Coronary artery (tissue), 2 donors: ENCODE measurements at regions not wholly inside any gene's neighbourhood (a gene's known extent, or its start where the extent isn't known, plus 50 kb on each side); places are given as distances from the start of the nearest gene placed in this dataset.

Experiments used
- DNase-seq: peaks from one replicate; pipeline ENCODE4 v3.0.0-alpha.2; 2017; ENCODE audit warnings: low spot score
- H3K27ac ChIP-seq, 2 donors: fragments of 200-600 bp; sonication (generic); one replicate each; pipeline ENCODE4 v1.5.1; 2016 to 2019
- H3K4me3 ChIP-seq: fragments of 200-600 bp; sonication (generic); 2 replicates; pipeline ENCODE4 v1.5.1; 2016; ENCODE audit warnings: mild to moderate bottlenecking, moderate library complexity
- TF ChIP-seq, protein P1 (sequence below): fragments of 200-600 bp; sonication (generic); IDR thresholded peaks from one replicate; pipeline ENCODE4 v1.5.1; 2019; ENCODE audit warnings: antibody characterized with exemption

GRCh38 chr1:58214674-58215073 lies 331.9 kb downstream of the OMA1 start:
- no peak for DNase-seq
- TF ChIP-seq, protein P1, sequence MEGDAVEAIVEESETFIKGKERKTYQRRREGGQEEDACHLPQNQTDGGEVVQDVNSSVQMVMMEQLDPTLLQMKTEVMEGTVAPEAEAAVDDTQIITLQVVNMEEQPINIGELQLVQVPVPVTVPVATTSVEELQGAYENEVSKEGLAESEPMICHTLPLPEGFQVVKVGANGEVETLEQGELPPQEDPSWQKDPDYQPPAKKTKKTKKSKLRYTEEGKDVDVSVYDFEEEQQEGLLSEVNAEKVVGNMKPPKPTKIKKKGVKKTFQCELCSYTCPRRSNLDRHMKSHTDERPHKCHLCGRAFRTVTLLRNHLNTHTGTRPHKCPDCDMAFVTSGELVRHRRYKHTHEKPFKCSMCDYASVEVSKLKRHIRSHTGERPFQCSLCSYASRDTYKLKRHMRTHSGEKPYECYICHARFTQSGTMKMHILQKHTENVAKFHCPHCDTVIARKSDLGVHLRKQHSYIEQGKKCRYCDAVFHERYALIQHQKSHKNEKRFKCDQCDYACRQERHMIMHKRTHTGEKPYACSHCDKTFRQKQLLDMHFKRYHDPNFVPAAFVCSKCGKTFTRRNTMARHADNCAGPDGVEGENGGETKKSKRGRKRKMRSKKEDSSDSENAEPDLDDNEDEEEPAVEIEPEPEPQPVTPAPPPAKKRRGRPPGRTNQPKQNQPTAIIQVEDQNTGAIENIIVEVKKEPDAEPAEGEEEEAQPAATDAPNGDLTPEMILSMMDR: no peak
- no peak overlapping the region for H3K4me3 ChIP-seq
- H3K27ac ChIP-seq: no peak overlapping the region

GRCh38 chr1:58211869-58212268 lies 334.7 kb downstream of the OMA1 start:
- no peak for DNase-seq
- H3K27ac ChIP-seq: no peak overlapping the region
- TF ChIP-seq, protein P1: no peak
- H3K4me3 ChIP-seq: no peak overlapping the region

DNA sequence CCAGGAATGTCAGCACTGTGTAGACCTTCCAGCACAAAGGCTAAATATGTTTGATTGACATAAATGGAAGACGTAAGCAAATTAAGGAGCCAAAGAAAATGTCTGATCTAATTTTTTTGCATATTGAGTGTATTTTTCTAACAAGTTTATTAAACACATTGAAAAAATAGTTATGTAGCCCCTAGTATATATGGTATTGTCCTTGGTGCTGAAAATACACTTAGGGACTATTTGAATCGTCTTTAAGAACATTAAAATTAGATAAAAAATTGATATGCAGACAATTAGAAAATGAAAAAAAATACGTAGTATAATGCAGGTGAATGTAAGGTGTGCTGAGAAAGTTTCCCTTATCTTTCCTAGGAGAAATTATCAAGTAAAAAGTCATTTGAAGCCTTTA lies 337.0 kb downstream of the OMA1 start:
- no peak overlapping the region for H3K27ac ChIP-seq
- no peak for DNase-seq
- TF ChIP-seq, protein P1: no peak
- no peak overlapping the region for H3K4me3 ChIP-seq

DNA sequence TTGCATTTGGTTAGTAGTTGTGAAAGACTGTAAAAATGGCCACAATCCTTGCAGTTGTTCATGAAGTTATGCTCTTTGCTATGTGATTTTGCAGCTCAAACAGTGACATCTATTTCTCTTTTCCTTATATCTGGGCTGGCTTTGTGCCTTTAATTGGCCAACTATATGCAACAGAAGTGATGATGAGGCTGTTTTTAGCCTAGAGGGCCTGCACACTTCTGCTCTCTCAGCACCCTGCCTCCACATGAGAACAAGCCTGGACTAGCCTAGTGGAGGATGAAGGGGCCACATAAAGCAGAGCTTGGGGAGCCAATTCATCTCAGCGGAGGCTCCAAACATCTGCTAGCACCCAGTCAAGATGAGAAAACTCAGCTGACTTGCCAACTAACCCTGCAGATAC lies 339.8 kb downstream of the OMA1 start:
- DNase-seq: no peak
- Histone ChIP-seq H3K27ac (no peak overlapping the region), H3K4me3 (no peak overlapping the region)
- TF ChIP-seq, protein P1: no peak

- Histone ChIP-seq H3K27ac (no peak overlapping the region), H3K4me3 (no peak overlapping the region)
- TF ChIP-seq, protein P1: no peak
- DNase-seq: no peak
Observed at GRCh38 chr1:58204284-58204683, 342.2 kb downstream of the OMA1 start.

- Histone ChIP-seq H3K27ac (no peak overlapping the region), H3K4me3 (no peak overlapping the region)
- DNase-seq: no peak
- TF ChIP-seq, protein P1: no peak
Observed at GRCh38 chr1:58201492-58202106, 344.9 kb downstream of the OMA1 start.

DNA sequence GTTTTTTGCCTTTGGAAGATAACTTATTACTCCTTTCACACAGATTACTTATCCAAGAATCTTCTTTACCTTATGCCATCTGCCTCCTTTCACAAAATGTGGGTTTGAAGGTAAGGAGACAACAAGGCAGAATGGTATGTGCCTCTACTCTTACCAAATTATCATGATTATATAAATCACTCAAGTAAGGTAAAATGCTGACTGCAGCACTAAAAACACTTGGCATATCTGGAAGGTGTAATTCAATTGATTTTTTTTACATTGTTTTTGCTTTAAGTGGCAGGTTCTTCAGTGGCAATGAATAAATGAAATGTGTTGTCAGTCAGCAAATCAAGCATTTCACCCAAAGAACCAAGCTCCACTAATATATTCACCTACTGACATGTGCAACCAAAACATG lies 346.1 kb downstream of the OMA1 start:
- TF ChIP-seq, protein P1: no peak
- no peak overlapping the region for H3K4me3 ChIP-seq
- no peak overlapping the region for H3K27ac ChIP-seq
- DNase-seq: no peak
